Endothelial cell (in vitro differentiated cells): ENCODE measurements at regions not wholly inside any gene's neighbourhood (a gene's known extent, or its start where the extent isn't known, plus 50 kb on each side); places are given as distances from the start of the nearest gene placed in this dataset.

Experiments
- DNase-seq: peaks from one replicate; pipeline ENCODE4 v3.0.0; 2021; ENCODE audit warnings: low spot score
- H3K27ac Mint-ChIP-seq: one replicate; pipeline ENCODE4 v1.8.0; 2021; ENCODE audit warnings: mixed read lengths, inconsistent platforms; ENCODE audit not compliant: unreplicated experiment
- H3K27me3 Mint-ChIP-seq: one replicate; pipeline ENCODE4 v1.8.0; 2021; ENCODE audit warnings: mild to moderate bottlenecking, moderate library complexity, mixed read lengths, inconsistent platforms; ENCODE audit not compliant: unreplicated experiment
- H3K36me3 Mint-ChIP-seq: one replicate; pipeline ENCODE4 v1.8.0; 2021; ENCODE audit warnings: mild to moderate bottlenecking, low read depth, mixed read lengths, inconsistent platforms; ENCODE audit not compliant: unreplicated experiment
- H3K4me1 Mint-ChIP-seq: one replicate; pipeline ENCODE4 v1.8.0; 2021; ENCODE audit warnings: mild to moderate bottlenecking, mixed read lengths, inconsistent platforms; ENCODE audit not compliant: unreplicated experiment
- H3K4me3 Mint-ChIP-seq: one replicate; pipeline ENCODE4 v1.8.0; 2021; ENCODE audit warnings: mild to moderate bottlenecking, mixed read lengths, inconsistent platforms; ENCODE audit not compliant: unreplicated experiment
- H3K9me3 Mint-ChIP-seq: one replicate; pipeline ENCODE4 v1.8.0; 2021; ENCODE audit warnings: mixed read lengths, inconsistent platforms; ENCODE audit not compliant: unreplicated experiment
- CTCF ChIP-seq: fragments of 200-600 bp; sonication (generic); IDR thresholded peaks from one replicate; pipeline ENCODE4 v1.5.0; 2021; ENCODE audit warnings: antibody characterized with exemption; ENCODE audit not compliant: unreplicated experiment

GRCh38 chr1:209230314-209230713, 353.2 kb upstream of the CAMK1G start:
- Mint-ChIP-seq H3K9me3 (no peaks in the 10 kb centered on the region), H3K36me3 (no peaks in the 10 kb centered on the region), H3K27ac (no peak overlapping the region), H3K27me3 (peaks cover 6% of the 10 kb centered on the region), H3K4me3 (no peak overlapping the region), H3K4me1 (no peaks in the 10 kb centered on the region)
- no peak for TF ChIP-seq CTCF
- no peak for DNase-seq

- Mint-ChIP-seq H3K4me1 (no peaks in the 10 kb centered on the region), H3K4me3 (no peak overlapping the region), H3K27me3 (peaks cover 6% of the 10 kb centered on the region), H3K27ac (no peak overlapping the region), H3K36me3 (no peaks in the 10 kb centered on the region), H3K9me3 (no peaks in the 10 kb centered on the region)
- no peak for TF ChIP-seq CTCF
- no peak for DNase-seq
These were observed 351.9 kb upstream of the CAMK1G start for GRCh38 chr1:209231476-209232156.

GRCh38 chr1:209232197-209232596, 351.3 kb upstream of the CAMK1G start:
- Mint-ChIP-seq H3K36me3 (no peaks in the 10 kb centered on the region), H3K4me3 (no peak overlapping the region), H3K27ac (no peak overlapping the region), H3K27me3 (peaks cover 6% of the 10 kb centered on the region), H3K9me3 (no peaks in the 10 kb centered on the region), H3K4me1 (no peaks in the 10 kb centered on the region)
- DNase-seq = no peak
- no peak for TF ChIP-seq CTCF

- H3K9me3 Mint-ChIP-seq = no peaks in the 10 kb centered on the region
- DNase-seq = no peak
- TF ChIP-seq CTCF = no peak
- no peaks in the 10 kb centered on the region for H3K4me1 Mint-ChIP-seq
- peaks cover 6% of the 10 kb centered on the region for H3K27me3 Mint-ChIP-seq
- no peaks in the 10 kb centered on the region for H3K36me3 Mint-ChIP-seq
- no peak overlapping the region for H3K27ac Mint-ChIP-seq
- no peak overlapping the region for H3K4me3 Mint-ChIP-seq
These were observed 350.8 kb upstream of the CAMK1G start for GRCh38 chr1:209232759-209233158.

GRCh38 chr1:209235166-209235565, 348.3 kb upstream of the CAMK1G start:
- Mint-ChIP-seq H3K27me3 (peaks cover 4% of the 10 kb centered on the region), H3K4me1 (no peaks in the 10 kb centered on the region), H3K9me3 (no peaks in the 10 kb centered on the region), H3K27ac (no peak overlapping the region), H3K4me3 (no peak overlapping the region), H3K36me3 (no peaks in the 10 kb centered on the region)
- TF ChIP-seq CTCF = no peak
- DNase-seq = no peak
